MM.1S (cell line): ENCODE measurements at regions not wholly inside any gene's neighbourhood (a gene's known extent, or its start where the extent isn't known, plus 50 kb on each side); places are given as distances from the start of the nearest gene placed in this dataset.

Source experiments
- DNase-seq: peaks from one replicate; pipeline ENCODE4 v3.0.0-alpha.2; 2015
- H2AFZ ChIP-seq: fragments of 300-600 bp; sonication (generic); 2 replicates; pipeline ENCODE4 v1.6.0; 2016; ENCODE audit warnings: antibody characterized with exemption, low read length
- H3F3A ChIP-seq: fragments of 300-600 bp; sonication (generic); 2 replicates; pipeline ENCODE4 v1.6.1; 2016; ENCODE audit warnings: mild to moderate bottlenecking, antibody characterized with exemption, low read length, moderate library complexity, mixed read lengths; ENCODE audit not compliant: insufficient read depth
- H3K27ac ChIP-seq: fragments of 300-600 bp; sonication (generic); 2 replicates; pipeline ENCODE4 v1.5.1; 2016; ENCODE audit warnings: mild to moderate bottlenecking, low read length
- H3K27me3 ChIP-seq: fragments of 300-600 bp; sonication (generic); replicated peaks from 2 replicates; pipeline ENCODE4 v1.6.0; 2016; ENCODE audit warnings: low read length; ENCODE audit not compliant: insufficient read depth
- H3K36me3 ChIP-seq: fragments of 300-600 bp; sonication (generic); replicated peaks from 2 replicates; pipeline ENCODE4 v1.6.1; 2016; ENCODE audit warnings: mild to moderate bottlenecking, low read length, mixed read lengths; ENCODE audit not compliant: insufficient read depth
- H3K4me1 ChIP-seq: fragments of 300-600 bp; sonication (generic); 2 replicates; pipeline ENCODE4 v1.6.1; 2016; ENCODE audit warnings: low read length, mixed read lengths
- H3K4me2 ChIP-seq: fragments of 300-600 bp; sonication (generic); 2 replicates; pipeline ENCODE4 v1.6.0; 2016; ENCODE audit warnings: low read depth, low read length
- H3K4me3 ChIP-seq: fragments of 300-600 bp; sonication (generic); 2 replicates; pipeline ENCODE4 v1.5.1; 2016; ENCODE audit warnings: low read length, mixed read lengths
- H3K79me2 ChIP-seq: fragments of 300-600 bp; sonication (generic); 2 replicates; pipeline ENCODE4 v1.6.1; 2016; ENCODE audit warnings: mixed run types, low read length, mixed read lengths
- H3K9ac ChIP-seq: fragments of 300-600 bp; sonication (generic); 2 replicates; pipeline ENCODE4 v1.6.1; 2016; ENCODE audit warnings: low read length, mixed read lengths
- H3K9me2 ChIP-seq: fragments of 300-600 bp; sonication (generic); replicated peaks from 2 replicates; pipeline ENCODE4 v1.6.1; 2016; ENCODE audit warnings: mild to moderate bottlenecking, low read length, mixed read lengths; ENCODE audit not compliant: insufficient read depth
- H3K9me3 ChIP-seq: fragments of 300-600 bp; sonication (generic); replicated peaks from 2 replicates; pipeline ENCODE4 v1.6.1; 2016; ENCODE audit warnings: mild to moderate bottlenecking, low read length, mixed read lengths; ENCODE audit not compliant: insufficient read depth
- H4K20me1 ChIP-seq: fragments of 300-600 bp; sonication (generic); 2 replicates; pipeline ENCODE4 v1.6.1; 2016; ENCODE audit warnings: mild to moderate bottlenecking, low read length, moderate library complexity, mixed read lengths; ENCODE audit not compliant: insufficient read depth
- CTCF ChIP-seq: fragments of 300-600 bp; sonication (generic); IDR thresholded peaks from 2 replicates; pipeline ENCODE4 v1.5.1; 2016; ENCODE audit warnings: antibody characterized with exemption, low read length, mixed read lengths
- EZH2 ChIP-seq: fragments of 300-600 bp; sonication (generic); optimal IDR thresholded peaks from 2 replicates; pipeline ENCODE3; 2017; ENCODE audit warnings: low read depth, mild to moderate bottlenecking, antibody characterized with exemption, low read length, mixed read lengths
- EZH2phosphoT487 ChIP-seq: fragments of 300-600 bp; sonication (generic); IDR thresholded peaks from 2 replicates; pipeline ENCODE4 v1.6.1; 2018; ENCODE audit warnings: antibody characterized with exemption, low read length

GRCh38 chr3:70517124-70517890, 204.9 kb upstream of the MDFIC2 start:
- Histone ChIP-seq H3K4me3 (no peak overlapping the region), H3K79me2 (no peaks in the 10 kb centered on the region), H4K20me1 (no peaks in the 10 kb centered on the region), H3K4me1 (no peaks in the 10 kb centered on the region), H3K9me2 (no peaks in the 10 kb centered on the region), H3K27ac (no peak overlapping the region), H3K4me2 (no peak overlapping the region), H3K9me3 (no peaks in the 10 kb centered on the region), H3K27me3 (no peaks in the 10 kb centered on the region), H3K9ac (no peak overlapping the region), H3F3A (no peaks in the 10 kb centered on the region), H3K36me3 (no peaks in the 10 kb centered on the region), H2AFZ (no peak overlapping the region)
- DNase-seq: no peak
- TF ChIP-seq EZH2 (no peak), CTCF (no peak), EZH2phosphoT487 (no peak)

DNA sequence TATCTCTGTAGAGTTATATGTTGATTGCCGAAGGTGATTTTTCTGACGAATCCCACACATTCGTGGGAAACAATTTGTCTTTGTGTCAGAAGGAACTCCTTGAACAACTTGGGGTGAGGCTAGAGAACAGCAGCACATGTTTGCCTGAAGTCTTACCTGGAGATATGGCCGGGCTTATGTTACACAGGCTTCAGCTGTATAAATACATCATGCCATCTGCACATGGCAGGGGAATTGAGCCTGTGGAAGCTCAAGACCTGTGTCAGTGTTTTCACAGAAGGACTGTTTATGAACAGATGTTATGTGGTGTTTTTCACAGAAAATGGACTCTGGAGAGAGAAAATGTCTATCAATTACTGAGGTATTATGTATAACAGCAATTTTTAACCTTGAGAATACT, 203.6 kb upstream of the MDFIC2 start:
- Histone ChIP-seq H3K27ac (no peak overlapping the region), H3K9me3 (no peaks in the 10 kb centered on the region), H3K36me3 (no peaks in the 10 kb centered on the region), H3K4me1 (no peaks in the 10 kb centered on the region), H3K9me2 (no peaks in the 10 kb centered on the region), H3K4me3 (no peak overlapping the region), H3F3A (no peaks in the 10 kb centered on the region), H3K27me3 (no peaks in the 10 kb centered on the region), H2AFZ (no peak overlapping the region), H3K79me2 (no peaks in the 10 kb centered on the region), H3K4me2 (no peak overlapping the region), H3K9ac (no peak overlapping the region), H4K20me1 (no peaks in the 10 kb centered on the region)
- TF ChIP-seq CTCF (no peak), EZH2phosphoT487 (no peak), EZH2 (no peak)
- no peak for DNase-seq

DNA sequence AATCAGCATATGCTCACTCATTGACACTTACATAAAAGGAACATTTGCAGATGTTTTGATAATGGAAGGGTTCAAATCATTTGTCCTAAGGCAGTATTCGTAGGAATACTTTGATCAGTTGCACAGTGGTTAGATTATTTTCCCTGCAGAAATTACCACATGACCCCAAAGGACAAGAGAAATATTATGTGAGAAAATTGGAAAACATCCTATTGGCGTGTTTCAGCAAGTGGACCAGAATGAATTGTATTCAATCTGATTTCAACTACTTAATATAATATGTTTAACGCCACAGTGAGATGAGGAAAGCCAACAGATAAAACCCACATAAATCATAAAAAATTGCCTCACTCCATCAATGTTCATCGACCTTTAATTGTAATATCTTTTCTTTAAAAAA, 195.0 kb upstream of the MDFIC2 start:
- H4K20me1 ChIP-seq: no peaks in the 10 kb centered on the region
- H3K9me3 ChIP-seq: no peaks in the 10 kb centered on the region
- H3K9ac ChIP-seq: no peak overlapping the region
- H3K79me2 ChIP-seq: no peaks in the 10 kb centered on the region
- no peak overlapping the region for H3K27ac ChIP-seq
- H2AFZ ChIP-seq: no peak overlapping the region
- no peaks in the 10 kb centered on the region for H3K27me3 ChIP-seq
- no peak for DNase-seq
- no peaks in the 10 kb centered on the region for H3F3A ChIP-seq
- H3K9me2 ChIP-seq: no peaks in the 10 kb centered on the region
- no peak overlapping the region for H3K4me2 ChIP-seq
- H3K4me3 ChIP-seq: no peak overlapping the region
- TF ChIP-seq CTCF (no peak), EZH2 (no peak)
- no peaks in the 10 kb centered on the region for H3K36me3 ChIP-seq
- H3K4me1 ChIP-seq: no peaks in the 10 kb centered on the region
